ENCODE measurements at regions not wholly inside any gene's neighbourhood (a gene's known extent, or its start where the extent isn't known, plus 50 kb on each side); places are given as distances from the start of the nearest gene placed in this dataset.

- peaks cover 61% of the 10 kb centered on the region for H3K4me1 ChIP-seq (ENCODE audit: insufficient read depth, low read length)
- no peaks in the 10 kb centered on the region for H3K9me3 ChIP-seq (ENCODE audit: low read depth, low read length)
- peaks cover 10% of the 10 kb centered on the region for H3K27me3 ChIP-seq (ENCODE audit: insufficient read depth, low read length)
- H3K4me3 ChIP-seq (ENCODE audit: low read length) = peak overlapping the region; percentile 97
Measured at GRCh38 chr13:50123515-50123861, 108.2 kb downstream of the KCNRG start.

GRCh38 chr13:50123862-50124535 is 108.8 kb downstream of the KCNRG start:
- Histone ChIP-seq H3K4me3 (ENCODE audit: low read length) (peak overlapping the region; percentile 97), H3K27me3 (ENCODE audit: insufficient read depth, low read length) (peaks cover 15% of the 10 kb centered on the region), H3K4me1 (ENCODE audit: insufficient read depth, low read length) (peaks cover 60% of the 10 kb centered on the region), H3K9me3 (ENCODE audit: low read depth, low read length) (no peaks in the 10 kb centered on the region)

GRCh38 chr13:50124536-50125303 is 109.5 kb downstream of the KCNRG start:
- H3K27me3 ChIP-seq (ENCODE audit: insufficient read depth, low read length) = peaks cover 22% of the 10 kb centered on the region
- peaks cover 67% of the 10 kb centered on the region for H3K4me1 ChIP-seq (ENCODE audit: insufficient read depth, low read length)
- H3K4me3 ChIP-seq (ENCODE audit: low read length) = peak overlapping the region; percentile 97
- no peaks in the 10 kb centered on the region for H3K9me3 ChIP-seq (ENCODE audit: low read depth, low read length)

GRCh38 chr13:50125304-50125553 is 110.0 kb downstream of the KCNRG start:
- H3K9me3 ChIP-seq (ENCODE audit: low read depth, low read length) = no peaks in the 10 kb centered on the region
- H3K4me3 ChIP-seq (ENCODE audit: low read length) = peak overlapping the region; percentile 97
- peaks cover 72% of the 10 kb centered on the region for H3K4me1 ChIP-seq (ENCODE audit: insufficient read depth, low read length)
- peaks cover 27% of the 10 kb centered on the region for H3K27me3 ChIP-seq (ENCODE audit: insufficient read depth, low read length)

GRCh38 chr13:50125554-50126262 is 110.5 kb downstream of the KCNRG start:
- H3K27me3 ChIP-seq (ENCODE audit: insufficient read depth, low read length) = peaks cover 29% of the 10 kb centered on the region
- peaks cover 75% of the 10 kb centered on the region for H3K4me1 ChIP-seq (ENCODE audit: insufficient read depth, low read length)
- no peaks in the 10 kb centered on the region for H3K9me3 ChIP-seq (ENCODE audit: low read depth, low read length)
- peak overlapping the region; percentile 97 for H3K4me3 ChIP-seq (ENCODE audit: low read length)

- peaks cover 75% of the 10 kb centered on the region for H3K4me1 ChIP-seq (ENCODE audit: insufficient read depth, low read length)
Measured at GRCh38 chr13:50126263-50126992, 111.2 kb downstream of the KCNRG start.

GRCh38 chr13:50126993-50127725 is 111.9 kb downstream of the KCNRG start:
- Histone ChIP-seq H3K9me3 (ENCODE audit: low read depth, low read length) (no peaks in the 10 kb centered on the region), H3K4me3 (ENCODE audit: low read length) (peak overlapping the region; percentile 31), H3K27me3 (ENCODE audit: insufficient read depth, low read length) (peaks cover 44% of the 10 kb centered on the region), H3K4me1 (ENCODE audit: insufficient read depth, low read length) (peaks cover 75% of the 10 kb centered on the region)

More at GRCh38 chr13:50126263-50126992, 111.2 kb downstream of the KCNRG start:
- no peaks in the 10 kb centered on the region for H3K9me3 ChIP-seq (ENCODE audit: low read depth, low read length)
- H3K27me3 ChIP-seq (ENCODE audit: insufficient read depth, low read length) = peaks cover 37% of the 10 kb centered on the region
- peak overlapping the region; percentile 97 for H3K4me3 ChIP-seq (ENCODE audit: low read length)

- Histone ChIP-seq H3K4me1 (ENCODE audit: insufficient read depth, low read length) (peaks cover 75% of the 10 kb centered on the region), H3K4me3 (ENCODE audit: low read length) (peak overlapping the region; percentile 31), H3K27me3 (ENCODE audit: insufficient read depth, low read length) (peaks cover 50% of the 10 kb centered on the region), H3K9me3 (ENCODE audit: low read depth, low read length) (no peaks in the 10 kb centered on the region)
Measured at GRCh38 chr13:50127726-50128291, 112.6 kb downstream of the KCNRG start.

- Histone ChIP-seq H3K9me3 (ENCODE audit: low read depth, low read length) (no peaks in the 10 kb centered on the region), H3K4me1 (ENCODE audit: insufficient read depth, low read length) (peaks cover 75% of the 10 kb centered on the region), H3K4me3 (ENCODE audit: low read length) (no peak overlapping the region), H3K27me3 (ENCODE audit: insufficient read depth, low read length) (peaks cover 57% of the 10 kb centered on the region)
Measured at GRCh38 chr13:50128428-50128931, 113.2 kb downstream of the KCNRG start.

GRCh38 chr13:50129081-50129705 is 113.9 kb downstream of the KCNRG start:
- H3K4me1 ChIP-seq (ENCODE audit: insufficient read depth, low read length) = peaks cover 72% of the 10 kb centered on the region
- H3K27me3 ChIP-seq (ENCODE audit: insufficient read depth, low read length) = peaks cover 64% of the 10 kb centered on the region
- no peaks in the 10 kb centered on the region for H3K9me3 ChIP-seq (ENCODE audit: low read depth, low read length)
- no peak overlapping the region for H3K4me3 ChIP-seq (ENCODE audit: low read length)

- Histone ChIP-seq H3K4me1 (ENCODE audit: insufficient read depth, low read length) (peaks cover 72% of the 10 kb centered on the region), H3K27me3 (ENCODE audit: insufficient read depth, low read length) (peaks cover 70% of the 10 kb centered on the region), H3K9me3 (ENCODE audit: low read depth, low read length) (no peaks in the 10 kb centered on the region), H3K4me3 (ENCODE audit: low read length) (peak overlapping the region; percentile 29)
Measured at GRCh38 chr13:50129706-50130122, 114.5 kb downstream of the KCNRG start.

GRCh38 chr13:50130123-50130946 is 115.1 kb downstream of the KCNRG start:
- Histone ChIP-seq H3K27me3 (ENCODE audit: insufficient read depth, low read length) (peaks cover 74% of the 10 kb centered on the region), H3K4me3 (ENCODE audit: low read length) (peak overlapping the region; percentile 29), H3K4me1 (ENCODE audit: insufficient read depth, low read length) (peaks cover 72% of the 10 kb centered on the region), H3K9me3 (ENCODE audit: low read depth, low read length) (no peaks in the 10 kb centered on the region)

Measured in mononuclear cell (primary cell).